ENCODE measurements at regions not wholly inside any gene's neighbourhood (a gene's known extent, or its start where the extent isn't known, plus 50 kb on each side); places are given as distances from the start of the nearest gene placed in this dataset.

DNA sequence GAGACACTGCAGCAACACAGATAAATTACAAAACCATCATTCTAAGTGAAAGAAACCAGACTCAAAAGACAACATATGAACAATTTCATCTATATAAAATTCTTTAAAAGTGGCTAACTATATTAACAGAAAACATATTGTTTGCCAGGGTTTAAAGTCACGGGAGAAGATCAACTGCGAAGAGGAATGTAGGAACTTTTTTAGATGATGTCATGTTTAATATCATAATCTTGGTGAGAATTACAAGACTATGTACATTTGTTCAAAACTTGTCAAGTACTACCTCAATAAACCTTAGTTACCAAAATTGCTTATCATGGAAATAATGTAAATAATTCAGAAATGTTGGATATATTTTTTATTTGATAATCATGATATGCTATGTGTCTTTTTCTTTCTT is 395.1 kb upstream of the PLSCR5 start:
- WGBS (ENCODE audit: extremely low coverage, insufficient coverage, low lambda C conversion rate), result no CpG with 5 or more reads among the region's 2 CpGs
- H3K27ac ChIP-seq (ENCODE audit: low read depth, low read length), result no peak overlapping the region
- H2BK15ac ChIP-seq (replicated peaks; ENCODE audit: low read depth), result no peak overlapping the region
- no peak overlapping the region for H2BK5ac ChIP-seq (ENCODE audit: low read length)
- H3K56ac ChIP-seq (ENCODE audit: low read length), result no peak overlapping the region
- no peaks in the 10 kb centered on the region for H3K79me2 ChIP-seq (ENCODE audit: control insufficient read depth, insufficient read depth, low read length)
- no peaks in the 10 kb centered on the region for H3K79me1 ChIP-seq (ENCODE audit: low read length)
- DNase-seq, result no peak
- H3K4me2 ChIP-seq (ENCODE audit: low read length), result no peak overlapping the region
- no peak overlapping the region for H3K4ac ChIP-seq (ENCODE audit: low read depth, low read length)
- H3K27me3 ChIP-seq (ENCODE audit: insufficient read depth, low read length, poor library complexity), result no peaks in the 10 kb centered on the region
- H3K9ac ChIP-seq (ENCODE audit: low read length), result no peak overlapping the region
- H3K18ac ChIP-seq (ENCODE audit: low read length), result no peak overlapping the region
- H4K5ac ChIP-seq (ENCODE audit: low read length), result no peak overlapping the region
- no peak overlapping the region for H2BK120ac ChIP-seq (ENCODE audit: low read depth, low read length)
- no peaks in the 10 kb centered on the region for H3K36me3 ChIP-seq (ENCODE audit: control insufficient read depth, insufficient read depth, low read length)
- H3K4me3 ChIP-seq (ENCODE audit: low read length), result no peak overlapping the region
- no peak overlapping the region for H2AK5ac ChIP-seq (ENCODE audit: low read length)
- no peaks in the 10 kb centered on the region for H3K4me1 ChIP-seq (ENCODE audit: control insufficient read depth, low read depth, low read length)
- no peak overlapping the region for H3K23ac ChIP-seq (ENCODE audit: low read length)
- no peak overlapping the region for H4K8ac ChIP-seq (ENCODE audit: low read depth, low read length)

DNA sequence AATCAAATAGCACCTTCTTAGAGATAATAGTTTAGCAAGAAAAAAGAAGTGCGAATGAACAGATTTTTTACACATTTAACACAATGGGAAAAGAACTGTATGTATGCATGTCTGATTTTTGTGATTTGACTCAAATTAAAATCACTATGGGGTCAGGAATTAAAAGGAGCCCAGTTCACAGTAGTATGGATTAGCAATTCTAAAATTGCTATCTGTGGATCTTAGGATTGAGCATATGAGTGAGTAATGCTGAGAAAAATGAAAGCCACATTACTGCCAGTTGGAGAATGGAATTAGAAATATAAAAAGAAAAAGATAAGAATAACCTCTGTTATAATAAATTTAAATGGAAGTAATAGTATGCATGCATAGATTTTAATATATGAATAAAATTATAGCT is 386.8 kb upstream of the PLSCR5 start:
- WGBS (ENCODE audit: extremely low coverage, insufficient coverage, low lambda C conversion rate), result no CpG with 5 or more reads among the region's 1 CpG
- no peak overlapping the region for H3K23ac ChIP-seq (ENCODE audit: low read length)
- no peak for DNase-seq
- no peak overlapping the region for H2BK120ac ChIP-seq (ENCODE audit: low read depth, low read length)
- no peak overlapping the region for H3K56ac ChIP-seq (ENCODE audit: low read length)
- no peak overlapping the region for H3K27ac ChIP-seq (ENCODE audit: low read depth, low read length)
- H4K5ac ChIP-seq (ENCODE audit: low read length), result no peak overlapping the region
- H2BK15ac ChIP-seq (replicated peaks; ENCODE audit: low read depth), result no peak overlapping the region
- no peaks in the 10 kb centered on the region for H3K4me1 ChIP-seq (ENCODE audit: control insufficient read depth, low read depth, low read length)
- H4K8ac ChIP-seq (ENCODE audit: low read depth, low read length), result no peak overlapping the region
- H3K9ac ChIP-seq (ENCODE audit: low read length), result no peak overlapping the region
- H3K4ac ChIP-seq (ENCODE audit: low read depth, low read length), result no peak overlapping the region
- no peak overlapping the region for H3K18ac ChIP-seq (ENCODE audit: low read length)
- H2BK5ac ChIP-seq (ENCODE audit: low read length), result no peak overlapping the region
- H2AK5ac ChIP-seq (ENCODE audit: low read length), result no peak overlapping the region
- H3K4me3 ChIP-seq (ENCODE audit: low read length), result no peak overlapping the region
- H3K79me2 ChIP-seq (ENCODE audit: control insufficient read depth, insufficient read depth, low read length), result no peaks in the 10 kb centered on the region
- H3K36me3 ChIP-seq (ENCODE audit: control insufficient read depth, insufficient read depth, low read length), result no peaks in the 10 kb centered on the region
- no peak overlapping the region for H3K4me2 ChIP-seq (ENCODE audit: low read length)
- H3K27me3 ChIP-seq (ENCODE audit: insufficient read depth, low read length, poor library complexity), result no peaks in the 10 kb centered on the region
- H3K79me1 ChIP-seq (ENCODE audit: low read length), result no peaks in the 10 kb centered on the region

DNA sequence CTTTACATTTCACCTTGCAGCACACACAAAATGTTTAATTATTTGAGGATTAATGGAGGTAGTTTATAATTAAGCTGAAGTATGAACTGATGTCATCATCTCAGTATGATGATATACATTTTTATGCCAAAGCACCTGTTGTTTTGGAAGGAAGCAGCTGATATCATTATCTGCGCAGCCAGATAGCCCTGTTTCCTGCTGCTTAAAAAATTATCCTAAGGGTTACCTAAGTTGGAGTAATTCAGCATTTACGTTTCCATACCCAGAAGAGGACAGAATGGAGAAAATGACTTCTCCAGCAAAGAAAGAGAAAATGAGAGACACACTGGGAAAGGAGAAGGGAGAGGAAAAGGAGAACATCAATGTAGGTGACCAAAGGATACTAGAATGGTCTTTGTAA is 370.3 kb upstream of the PLSCR5 start:
- no peaks in the 10 kb centered on the region for H3K4me1 ChIP-seq (ENCODE audit: control insufficient read depth, low read depth, low read length)
- no peak overlapping the region for H2BK15ac ChIP-seq (replicated peaks; ENCODE audit: low read depth)
- H3K9ac ChIP-seq (ENCODE audit: low read length), result no peak overlapping the region
- H3K36me3 ChIP-seq (ENCODE audit: control insufficient read depth, insufficient read depth, low read length), result no peaks in the 10 kb centered on the region
- WGBS (ENCODE audit: extremely low coverage, insufficient coverage, low lambda C conversion rate), result no CpG with 5 or more reads among the region's 2 CpGs
- H3K23ac ChIP-seq (ENCODE audit: low read length), result no peak overlapping the region
- no peaks in the 10 kb centered on the region for H3K27me3 ChIP-seq (ENCODE audit: insufficient read depth, low read length, poor library complexity)
- H2BK5ac ChIP-seq (ENCODE audit: low read length), result no peak overlapping the region
- no peak for DNase-seq
- no peak overlapping the region for H3K4me3 ChIP-seq (ENCODE audit: low read length)
- H3K4ac ChIP-seq (ENCODE audit: low read depth, low read length), result no peak overlapping the region
- no peak overlapping the region for H3K4me2 ChIP-seq (ENCODE audit: low read length)
- no peaks in the 10 kb centered on the region for H3K79me2 ChIP-seq (ENCODE audit: control insufficient read depth, insufficient read depth, low read length)
- H4K5ac ChIP-seq (ENCODE audit: low read length), result no peak overlapping the region
- H2BK120ac ChIP-seq (ENCODE audit: low read depth, low read length), result no peak overlapping the region
- no peak overlapping the region for H4K8ac ChIP-seq (ENCODE audit: low read depth, low read length)
- no peak overlapping the region for H3K27ac ChIP-seq (ENCODE audit: low read depth, low read length)
- no peak overlapping the region for H2AK5ac ChIP-seq (ENCODE audit: low read length)
- no peak overlapping the region for H3K56ac ChIP-seq (ENCODE audit: low read length)
- no peaks in the 10 kb centered on the region for H3K79me1 ChIP-seq (ENCODE audit: low read length)
- no peak overlapping the region for H3K18ac ChIP-seq (ENCODE audit: low read length)

DNA sequence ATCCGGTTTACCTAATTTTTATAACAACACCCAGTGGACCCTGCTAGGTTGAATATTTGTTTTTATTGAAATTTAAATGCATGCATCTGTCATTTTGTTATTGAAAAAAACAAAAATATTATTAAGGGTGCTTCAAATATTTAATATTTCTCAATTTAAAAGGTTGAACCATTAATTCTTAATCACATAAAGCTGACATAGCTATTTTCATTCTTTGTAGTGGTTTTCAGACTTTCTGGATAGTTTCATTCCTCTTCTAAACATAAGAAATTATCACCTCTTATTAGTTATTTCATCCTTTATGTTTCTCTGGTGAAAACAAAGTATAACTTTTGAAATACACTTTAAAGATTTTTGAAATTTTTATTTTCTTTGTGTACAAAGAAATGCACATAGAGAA is 369.9 kb upstream of the PLSCR5 start:
- Histone ChIP-seq H3K27me3 (ENCODE audit: insufficient read depth, low read length, poor library complexity) (no peaks in the 10 kb centered on the region), H3K4me1 (ENCODE audit: control insufficient read depth, low read depth, low read length) (no peaks in the 10 kb centered on the region), H2AK5ac (ENCODE audit: low read length) (no peak overlapping the region), H3K4ac (ENCODE audit: low read depth, low read length) (no peak overlapping the region), H3K18ac (ENCODE audit: low read length) (no peak overlapping the region), H4K5ac (ENCODE audit: low read length) (no peak overlapping the region), H3K36me3 (ENCODE audit: control insufficient read depth, insufficient read depth, low read length) (no peaks in the 10 kb centered on the region), H3K4me2 (ENCODE audit: low read length) (no peak overlapping the region), H3K23ac (ENCODE audit: low read length) (no peak overlapping the region), H3K27ac (ENCODE audit: low read depth, low read length) (no peak overlapping the region), H3K56ac (ENCODE audit: low read length) (no peak overlapping the region), H3K4me3 (ENCODE audit: low read length) (no peak overlapping the region), H3K9ac (ENCODE audit: low read length) (no peak overlapping the region), H3K79me2 (ENCODE audit: control insufficient read depth, insufficient read depth, low read length) (no peaks in the 10 kb centered on the region), H2BK5ac (ENCODE audit: low read length) (no peak overlapping the region), H2BK120ac (ENCODE audit: low read depth, low read length) (no peak overlapping the region), H4K8ac (ENCODE audit: low read depth, low read length) (no peak overlapping the region), H3K79me1 (ENCODE audit: low read length) (no peaks in the 10 kb centered on the region), H2BK15ac (replicated peaks; ENCODE audit: low read depth) (no peak overlapping the region)
- no CpG with 5 or more reads among the region's 1 CpG for WGBS (ENCODE audit: extremely low coverage, insufficient coverage, low lambda C conversion rate)
- DNase-seq, result no peak

DNA sequence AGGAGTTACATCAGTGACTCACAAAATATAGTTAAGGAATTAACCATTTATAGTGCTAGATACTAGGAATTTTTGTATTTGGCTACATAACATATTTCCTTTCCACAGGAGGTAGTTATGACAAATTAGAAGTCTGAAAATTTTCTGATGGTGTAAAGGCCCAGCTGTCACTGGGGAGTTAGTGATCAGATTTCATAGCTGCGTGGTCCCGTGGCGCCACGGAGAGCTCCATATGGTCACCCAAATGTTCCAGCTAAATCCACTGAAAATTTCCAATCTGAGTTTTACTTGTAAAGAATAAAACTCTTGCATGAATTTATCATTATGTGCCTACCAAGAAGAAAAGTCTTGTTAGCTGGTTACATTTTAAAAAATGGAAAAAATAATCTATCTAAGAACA is 368.9 kb upstream of the PLSCR5 start:
- H3K4me3 ChIP-seq (ENCODE audit: low read length), result no peak overlapping the region
- no peak overlapping the region for H3K23ac ChIP-seq (ENCODE audit: low read length)
- no peak overlapping the region for H3K9ac ChIP-seq (ENCODE audit: low read length)
- H3K79me2 ChIP-seq (ENCODE audit: control insufficient read depth, insufficient read depth, low read length), result no peaks in the 10 kb centered on the region
- H2BK15ac ChIP-seq (replicated peaks; ENCODE audit: low read depth), result no peak overlapping the region
- H3K36me3 ChIP-seq (ENCODE audit: control insufficient read depth, insufficient read depth, low read length), result no peaks in the 10 kb centered on the region
- no peak overlapping the region for H2AK5ac ChIP-seq (ENCODE audit: low read length)
- H4K5ac ChIP-seq (ENCODE audit: low read length), result no peak overlapping the region
- no peaks in the 10 kb centered on the region for H3K27me3 ChIP-seq (ENCODE audit: insufficient read depth, low read length, poor library complexity)
- H3K79me1 ChIP-seq (ENCODE audit: low read length), result no peaks in the 10 kb centered on the region
- H4K8ac ChIP-seq (ENCODE audit: low read depth, low read length), result no peak overlapping the region
- H3K4ac ChIP-seq (ENCODE audit: low read depth, low read length), result no peak overlapping the region
- no peak overlapping the region for H3K18ac ChIP-seq (ENCODE audit: low read length)
- H2BK120ac ChIP-seq (ENCODE audit: low read depth, low read length), result no peak overlapping the region
- DNase-seq, result no peak
- no peaks in the 10 kb centered on the region for H3K4me1 ChIP-seq (ENCODE audit: control insufficient read depth, low read depth, low read length)
- H3K56ac ChIP-seq (ENCODE audit: low read length), result no peak overlapping the region
- no peak overlapping the region for H2BK5ac ChIP-seq (ENCODE audit: low read length)
- no peak overlapping the region for H3K4me2 ChIP-seq (ENCODE audit: low read length)
- WGBS (ENCODE audit: extremely low coverage, insufficient coverage, low lambda C conversion rate), result no CpG with 5 or more reads among the region's 4 CpGs
- H3K27ac ChIP-seq (ENCODE audit: low read depth, low read length), result no peak overlapping the region

DNA sequence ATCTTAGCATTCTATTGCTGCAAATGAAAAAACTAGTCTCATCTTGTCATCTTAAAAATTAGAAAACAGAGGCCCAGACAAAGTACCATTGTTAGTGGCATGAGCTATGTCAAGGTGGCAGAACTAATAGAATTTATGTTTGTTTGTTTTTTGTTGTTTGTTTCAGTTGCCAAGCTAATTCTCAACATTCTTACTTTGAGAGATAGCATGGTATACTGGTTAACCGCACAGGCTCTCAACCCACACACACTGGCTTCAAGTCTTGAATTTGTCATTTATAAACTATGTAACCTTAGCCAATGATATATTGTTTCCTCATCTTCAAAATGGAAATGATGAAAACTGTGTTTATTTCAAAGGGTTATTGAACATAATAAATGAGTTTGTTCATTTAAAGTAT is 367.6 kb upstream of the PLSCR5 start:
- Histone ChIP-seq H4K5ac (ENCODE audit: low read length) (no peak overlapping the region), H2BK15ac (replicated peaks; ENCODE audit: low read depth) (no peak overlapping the region), H3K4me2 (ENCODE audit: low read length) (no peak overlapping the region), H3K56ac (ENCODE audit: low read length) (no peak overlapping the region), H4K8ac (ENCODE audit: low read depth, low read length) (no peak overlapping the region), H3K4me1 (ENCODE audit: control insufficient read depth, low read depth, low read length) (no peaks in the 10 kb centered on the region), H3K79me1 (ENCODE audit: low read length) (no peaks in the 10 kb centered on the region), H3K36me3 (ENCODE audit: control insufficient read depth, insufficient read depth, low read length) (no peaks in the 10 kb centered on the region), H3K4ac (ENCODE audit: low read depth, low read length) (no peak overlapping the region), H3K18ac (ENCODE audit: low read length) (no peak overlapping the region), H3K27ac (ENCODE audit: low read depth, low read length) (no peak overlapping the region), H3K9ac (ENCODE audit: low read length) (no peak overlapping the region), H3K27me3 (ENCODE audit: insufficient read depth, low read length, poor library complexity) (no peaks in the 10 kb centered on the region), H3K79me2 (ENCODE audit: control insufficient read depth, insufficient read depth, low read length) (no peaks in the 10 kb centered on the region), H2BK120ac (ENCODE audit: low read depth, low read length) (no peak overlapping the region), H3K23ac (ENCODE audit: low read length) (no peak overlapping the region), H3K4me3 (ENCODE audit: low read length) (no peak overlapping the region), H2BK5ac (ENCODE audit: low read length) (no peak overlapping the region), H2AK5ac (ENCODE audit: low read length) (no peak overlapping the region)
- DNase-seq, result no peak
- WGBS (ENCODE audit: extremely low coverage, insufficient coverage, low lambda C conversion rate), result no CpG with 5 or more reads among the region's 1 CpG

Measured in mesendoderm (in vitro differentiated cells).